ENCODE measurements at regions not wholly inside any gene's neighbourhood (a gene's known extent, or its start where the extent isn't known, plus 50 kb on each side); places are given as distances from the start of the nearest gene placed in this dataset.

DNA sequence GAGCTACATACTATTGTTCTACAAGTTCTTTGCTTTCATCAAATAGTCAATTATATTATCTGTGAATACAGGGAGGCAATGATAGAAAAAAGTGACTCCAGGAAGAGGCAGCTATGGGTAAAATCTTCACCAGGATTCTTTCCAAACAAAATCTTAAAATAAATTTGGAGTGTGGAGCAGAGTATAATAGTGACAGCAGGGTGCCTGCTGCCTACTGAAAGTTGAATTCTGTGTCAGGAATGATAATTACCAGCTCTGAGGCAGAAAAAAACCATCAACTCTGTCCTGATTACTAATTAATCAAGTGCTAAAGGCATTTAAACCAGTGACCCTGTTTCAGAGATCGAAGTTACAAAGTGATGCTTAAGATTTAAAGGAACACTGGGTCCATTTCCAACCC lies 148.0 kb downstream of the DIPK2A start:
- H3K27ac Mint-ChIP-seq, result no peak overlapping the region
- no peak overlapping the region for H3K9ac ChIP-seq (ENCODE audit: insufficient read depth, low read length, poor library complexity, severe bottlenecking)
- no peaks in the 10 kb centered on the region for H4K20me1 ChIP-seq (ENCODE audit: insufficient read depth, low read length)

GRCh38 chr3:144121661-144122060 lies 150.0 kb downstream of the DIPK2A start:
- H3K4me1 Mint-ChIP-seq, result no peaks in the 10 kb centered on the region

More for the DNA sequence above, 148.0 kb downstream of the DIPK2A start:
- intact Hi-C loops (cut with micrococcal nuclease), result no loop called here
- Mint-ChIP-seq H3K9me3 (peaks cover 0 to 3% (median 0%) of the 10 kb centered on the region in 7 donors), H3K4me1 (peaks cover 5% of the 10 kb centered on the region), H3K4me3 (no peak overlapping the region), H3K27me3 (ENCODE audit: low read depth in 3 of 3) (peaks cover 0 to 1% (median 0%) of the 10 kb centered on the region in 3 donors), H3K36me3 (no peaks in the 10 kb centered on the region)
- H3K27me3 ChIP-seq (ENCODE audit: control insufficient read depth in 2 of 2, insufficient read depth in 2 of 2, low read length in 2 of 2), result no peaks in the 10 kb centered on the region
- H3K79me2 ChIP-seq (ENCODE audit: insufficient read depth, low read length), result no peaks in the 10 kb centered on the region
- no CpG with 5 or more reads among the region's 1 CpG for WGBS (ENCODE audit: insufficient coverage)
- H3K4me2 ChIP-seq (replicated peaks; ENCODE audit: extremely low read depth, low read length, poor library complexity, severe bottlenecking), result no peak overlapping the region
- no peak overlapping the region for H3K27ac ChIP-seq (ENCODE audit: low read depth in 1 of 2, low read length in 2 of 2)
- no peaks in the 10 kb centered on the region for H3K9me3 ChIP-seq (replicated peaks in 1 of 2; ENCODE audit: control insufficient read depth in 1 of 2, insufficient read depth in 1 of 2, low read length in 2 of 2)
- no peaks in the 10 kb centered on the region for H3K36me3 ChIP-seq (replicated peaks in 1 of 2; ENCODE audit: control insufficient read depth in 1 of 2, insufficient read depth in 2 of 2, low read length in 2 of 2)
- TF ChIP-seq, protein P1, sequence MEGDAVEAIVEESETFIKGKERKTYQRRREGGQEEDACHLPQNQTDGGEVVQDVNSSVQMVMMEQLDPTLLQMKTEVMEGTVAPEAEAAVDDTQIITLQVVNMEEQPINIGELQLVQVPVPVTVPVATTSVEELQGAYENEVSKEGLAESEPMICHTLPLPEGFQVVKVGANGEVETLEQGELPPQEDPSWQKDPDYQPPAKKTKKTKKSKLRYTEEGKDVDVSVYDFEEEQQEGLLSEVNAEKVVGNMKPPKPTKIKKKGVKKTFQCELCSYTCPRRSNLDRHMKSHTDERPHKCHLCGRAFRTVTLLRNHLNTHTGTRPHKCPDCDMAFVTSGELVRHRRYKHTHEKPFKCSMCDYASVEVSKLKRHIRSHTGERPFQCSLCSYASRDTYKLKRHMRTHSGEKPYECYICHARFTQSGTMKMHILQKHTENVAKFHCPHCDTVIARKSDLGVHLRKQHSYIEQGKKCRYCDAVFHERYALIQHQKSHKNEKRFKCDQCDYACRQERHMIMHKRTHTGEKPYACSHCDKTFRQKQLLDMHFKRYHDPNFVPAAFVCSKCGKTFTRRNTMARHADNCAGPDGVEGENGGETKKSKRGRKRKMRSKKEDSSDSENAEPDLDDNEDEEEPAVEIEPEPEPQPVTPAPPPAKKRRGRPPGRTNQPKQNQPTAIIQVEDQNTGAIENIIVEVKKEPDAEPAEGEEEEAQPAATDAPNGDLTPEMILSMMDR (IDR thresholded peaks at IDR 0.05), result no peak
- no peak overlapping the region for H3K4me3 ChIP-seq (replicated peaks in 1 of 3; ENCODE audit: low read depth in 2 of 3, low read length in 3 of 3)
- H2AFZ ChIP-seq (ENCODE audit: insufficient read depth, low read depth, low read length, poor library complexity, severe bottlenecking), result no peak overlapping the region
- H3K4me1 ChIP-seq (ENCODE audit: control insufficient read depth in 1 of 2, insufficient read depth in 2 of 2, low read length in 2 of 2), result no peaks in the 10 kb centered on the region
- no peak for DNase-seq

More at GRCh38 chr3:144121661-144122060, 150.0 kb downstream of the DIPK2A start:
- Histone ChIP-seq H3K36me3 (replicated peaks in 1 of 2; ENCODE audit: control insufficient read depth in 1 of 2, insufficient read depth in 2 of 2, low read length in 2 of 2) (no peaks in the 10 kb centered on the region), H3K9ac (ENCODE audit: insufficient read depth, low read length, poor library complexity, severe bottlenecking) (no peak overlapping the region), H3K9me3 (replicated peaks in 1 of 2; ENCODE audit: control insufficient read depth in 1 of 2, insufficient read depth in 1 of 2, low read length in 2 of 2) (no peaks in the 10 kb centered on the region), H2AFZ (ENCODE audit: insufficient read depth, low read depth, low read length, poor library complexity, severe bottlenecking) (no peak overlapping the region), H4K20me1 (ENCODE audit: insufficient read depth, low read length) (no peaks in the 10 kb centered on the region), H3K27me3 (ENCODE audit: control insufficient read depth in 2 of 2, insufficient read depth in 2 of 2, low read length in 2 of 2) (no peaks in the 10 kb centered on the region), H3K4me2 (replicated peaks; ENCODE audit: extremely low read depth, low read length, poor library complexity, severe bottlenecking) (no peak overlapping the region), H3K27ac (ENCODE audit: low read depth in 1 of 2, low read length in 2 of 2) (no peak overlapping the region), H3K79me2 (ENCODE audit: insufficient read depth, low read length) (no peaks in the 10 kb centered on the region), H3K4me1 (ENCODE audit: control insufficient read depth in 1 of 2, insufficient read depth in 2 of 2, low read length in 2 of 2) (no peaks in the 10 kb centered on the region), H3K4me3 (replicated peaks in 1 of 3; ENCODE audit: low read depth in 2 of 3, low read length in 3 of 3) (no peak overlapping the region)
- intact Hi-C loops (cut with micrococcal nuclease), result no loop called here
- Mint-ChIP-seq H3K9me3 (peaks cover 0 to 5% (median 2%) of the 10 kb centered on the region in 7 donors), H3K36me3 (no peaks in the 10 kb centered on the region), H3K27me3 (ENCODE audit: low read depth in 3 of 3) (no peaks in the 10 kb centered on the region), H3K27ac (no peak overlapping the region), H3K4me3 (no peak overlapping the region)
- TF ChIP-seq, protein P1 (IDR thresholded peaks at IDR 0.05), result no peak
- DNase-seq, result no peak

Data from CD14-positive monocyte (primary cell).